ENCODE measurements at regions not wholly inside any gene's neighbourhood (a gene's known extent, or its start where the extent isn't known, plus 50 kb on each side); places are given as distances from the start of the nearest gene placed in this dataset.

GRCh38 chr9:1775230-1775629 is 239.9 kb upstream of the SMARCA2 start:
- TF ChIP-seq MAX (IDR thresholded peaks at IDR 0.05; ENCODE audit: low read depth, low read length) (no peak), POLR2A (IDR thresholded peaks at IDR 0.05; ENCODE audit: extremely low read depth, insufficient read length) (no peak), CTCF (IDR thresholded peaks at IDR 0.05; ENCODE audit: low read depth, low read length) (no peak), MYC (IDR thresholded peaks at IDR 0.05; ENCODE audit: low read depth, low read length) (no peak)

All from NB4 (cell line).